ENCODE measurements at regions not wholly inside any gene's neighbourhood (a gene's known extent, or its start where the extent isn't known, plus 50 kb on each side); places are given as distances from the start of the nearest gene placed in this dataset.

DNA sequence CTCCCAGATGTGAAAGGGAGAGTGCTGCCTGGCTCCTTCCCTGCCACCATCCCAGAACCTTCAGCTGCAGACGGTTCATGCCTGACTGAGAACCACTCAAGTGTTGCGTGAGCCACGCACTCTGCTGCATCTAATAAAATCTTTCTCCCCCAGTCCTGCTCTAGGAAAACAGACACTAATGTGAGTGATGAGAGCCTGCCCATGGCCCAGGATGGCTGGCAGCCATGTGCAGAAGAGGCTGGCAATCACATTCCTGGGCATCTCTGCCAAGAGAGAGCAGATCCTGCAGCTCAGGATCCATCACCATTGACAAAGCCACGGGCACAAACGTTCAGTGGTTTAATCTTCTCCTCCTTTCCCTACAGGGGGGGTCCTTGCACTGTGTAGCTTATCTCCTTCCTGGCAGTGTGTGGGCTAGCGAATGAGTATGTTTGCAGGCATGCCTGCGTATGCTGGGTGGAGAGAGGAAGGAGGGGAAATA lies 477.5 kb downstream of the SLC4A3 start:
- no peak for FAIRE-seq
- TF ChIP-seq, protein P1, sequence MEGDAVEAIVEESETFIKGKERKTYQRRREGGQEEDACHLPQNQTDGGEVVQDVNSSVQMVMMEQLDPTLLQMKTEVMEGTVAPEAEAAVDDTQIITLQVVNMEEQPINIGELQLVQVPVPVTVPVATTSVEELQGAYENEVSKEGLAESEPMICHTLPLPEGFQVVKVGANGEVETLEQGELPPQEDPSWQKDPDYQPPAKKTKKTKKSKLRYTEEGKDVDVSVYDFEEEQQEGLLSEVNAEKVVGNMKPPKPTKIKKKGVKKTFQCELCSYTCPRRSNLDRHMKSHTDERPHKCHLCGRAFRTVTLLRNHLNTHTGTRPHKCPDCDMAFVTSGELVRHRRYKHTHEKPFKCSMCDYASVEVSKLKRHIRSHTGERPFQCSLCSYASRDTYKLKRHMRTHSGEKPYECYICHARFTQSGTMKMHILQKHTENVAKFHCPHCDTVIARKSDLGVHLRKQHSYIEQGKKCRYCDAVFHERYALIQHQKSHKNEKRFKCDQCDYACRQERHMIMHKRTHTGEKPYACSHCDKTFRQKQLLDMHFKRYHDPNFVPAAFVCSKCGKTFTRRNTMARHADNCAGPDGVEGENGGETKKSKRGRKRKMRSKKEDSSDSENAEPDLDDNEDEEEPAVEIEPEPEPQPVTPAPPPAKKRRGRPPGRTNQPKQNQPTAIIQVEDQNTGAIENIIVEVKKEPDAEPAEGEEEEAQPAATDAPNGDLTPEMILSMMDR (IDR thresholded peaks at IDR 0.05; ENCODE audit: insufficient read depth, missing control alignments) = peak; percentile 26
- no peak for DNase-seq (ENCODE audit: insufficient read length, low spot score)

DNA sequence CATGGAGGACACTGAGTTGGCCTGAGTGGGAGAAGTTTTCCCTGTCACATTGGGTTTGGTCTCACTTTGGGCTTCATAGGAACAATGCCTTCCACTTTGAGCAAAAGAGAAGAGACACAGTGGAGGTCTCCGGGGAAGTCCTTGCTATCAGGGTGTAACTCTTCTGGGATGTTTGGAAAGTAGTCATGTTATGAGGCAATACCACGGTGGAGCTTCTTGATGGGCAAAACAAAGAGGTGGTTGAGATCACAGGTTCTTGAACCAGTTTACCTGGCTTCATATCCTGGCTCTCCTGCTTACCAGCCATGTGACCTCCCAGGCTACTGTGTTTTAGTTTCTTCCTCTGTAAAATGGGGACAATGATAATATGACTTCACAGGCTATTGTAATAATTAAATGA lies 478.6 kb downstream of the SLC4A3 start:
- TF ChIP-seq, protein P1 (IDR thresholded peaks at IDR 0.05; ENCODE audit: insufficient read depth, missing control alignments) = no peak
- FAIRE-seq = no peak
- no peak for DNase-seq (ENCODE audit: insufficient read length, low spot score)

DNA sequence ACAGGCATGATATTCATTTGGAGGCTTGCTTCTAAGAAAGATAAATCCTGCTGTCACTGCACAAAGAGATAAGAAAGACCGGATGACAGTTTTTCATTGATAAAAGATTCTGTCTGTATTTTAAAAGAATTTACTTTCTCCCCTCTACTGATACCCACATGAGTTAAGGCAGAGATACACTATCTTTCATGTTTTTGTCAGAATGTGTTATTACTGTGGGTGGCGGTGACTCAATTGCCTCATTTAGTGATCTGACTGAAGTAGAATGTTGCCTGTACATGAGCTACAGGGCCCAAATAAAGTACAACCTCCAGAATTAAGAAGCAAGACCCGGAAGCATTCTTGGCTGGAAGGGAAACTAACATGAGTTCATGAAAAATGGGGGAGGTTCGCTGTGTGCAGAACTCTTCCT lies 480.0 kb downstream of the SLC4A3 start:
- no peak for FAIRE-seq
- DNase-seq (ENCODE audit: insufficient read length, low spot score) = no peak
- TF ChIP-seq, protein P1 (IDR thresholded peaks at IDR 0.05; ENCODE audit: insufficient read depth, missing control alignments) = no peak

GRCh38 chr2:220114443-220114842 lies 487.0 kb downstream of the SLC4A3 start:
- DNase-seq (ENCODE audit: insufficient read length, low spot score) = no peak
- TF ChIP-seq, protein P1 (IDR thresholded peaks at IDR 0.05; ENCODE audit: insufficient read depth, missing control alignments) = no peak
- FAIRE-seq = no peak

DNA sequence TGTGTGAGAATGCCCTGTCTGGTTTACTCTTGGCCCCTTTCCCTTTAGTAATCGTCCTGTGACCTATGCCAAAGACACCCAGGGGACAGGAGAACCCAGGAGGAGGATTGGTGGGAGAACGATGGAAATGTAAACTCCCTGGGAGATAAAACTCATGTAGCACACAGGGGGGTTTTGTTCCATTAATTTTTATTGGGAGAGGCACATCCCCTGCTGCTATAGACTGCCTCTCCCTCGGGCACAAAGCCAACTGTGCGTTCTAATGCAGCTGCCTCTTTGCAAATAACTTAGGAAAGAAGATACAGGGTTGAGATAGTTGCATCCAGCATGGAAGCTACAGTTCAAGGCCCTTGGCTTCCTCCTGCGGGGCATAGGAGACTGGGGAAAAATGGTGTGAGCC lies 489.6 kb downstream of the SLC4A3 start:
- no peak for DNase-seq (ENCODE audit: insufficient read length, low spot score)
- TF ChIP-seq, protein P1 (IDR thresholded peaks at IDR 0.05; ENCODE audit: insufficient read depth, missing control alignments) = no peak
- no peak for FAIRE-seq

DNA sequence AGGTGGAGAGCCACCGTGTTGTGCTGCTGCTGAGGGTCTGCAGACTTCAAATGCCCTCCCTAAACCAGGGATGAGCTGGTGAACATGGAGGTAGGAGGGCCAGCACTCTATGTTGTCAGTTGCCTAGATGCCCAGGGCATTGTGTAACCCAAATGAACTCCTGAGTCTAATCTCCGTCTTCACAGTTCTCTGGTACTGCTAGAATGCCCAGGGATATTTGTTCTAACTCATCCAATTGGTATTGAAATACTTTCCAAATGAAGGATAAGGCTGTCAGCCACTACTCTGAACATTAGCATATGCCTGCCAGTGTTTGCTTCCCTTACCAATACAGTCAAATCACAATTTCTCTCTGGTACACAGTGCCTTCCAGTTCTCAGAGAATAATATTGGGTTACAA lies 492.6 kb downstream of the SLC4A3 start:
- TF ChIP-seq, protein P1 (IDR thresholded peaks at IDR 0.05; ENCODE audit: insufficient read depth, missing control alignments) = no peak
- no peak for FAIRE-seq
- no peak for DNase-seq (ENCODE audit: insufficient read length, low spot score)

DNA sequence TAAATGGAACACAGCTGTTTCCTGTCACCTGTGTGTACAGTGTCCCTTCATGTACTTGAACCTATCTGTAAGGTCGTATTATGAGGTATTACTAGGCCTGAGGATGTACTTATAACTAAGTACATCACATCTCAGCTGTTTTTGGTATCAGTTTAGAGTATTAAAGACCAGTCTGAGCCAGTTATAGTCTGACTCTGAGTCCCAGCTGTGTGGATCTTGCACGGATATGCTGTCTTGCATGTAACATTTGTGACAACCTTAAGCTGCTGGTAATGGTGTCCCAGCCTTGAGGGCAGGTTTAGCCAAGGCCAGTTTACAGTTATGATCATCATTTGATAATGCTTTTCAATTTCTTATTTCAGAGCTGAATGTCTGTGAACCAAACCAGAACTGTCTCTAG lies 496.3 kb downstream of the SLC4A3 start:
- no peak for FAIRE-seq
- TF ChIP-seq, protein P1 (IDR thresholded peaks at IDR 0.05; ENCODE audit: insufficient read depth, missing control alignments) = no peak
- DNase-seq (ENCODE audit: insufficient read length, low spot score) = no peak
